ENCODE measurements at regions not wholly inside any gene's neighbourhood (a gene's known extent, or its start where the extent isn't known, plus 50 kb on each side); places are given as distances from the start of the nearest gene placed in this dataset.

GRCh38 chr6:105814745-105815536, 271.2 kb upstream of the PRDM1 start:
- H3K27ac Mint-ChIP-seq = peak overlapping the region; percentile 67
- H3K4me3 Mint-ChIP-seq = no peak overlapping the region
- H3K4me1 Mint-ChIP-seq = peaks cover 61% of the 10 kb centered on the region
- DNase-seq = peak; percentile 56
- peaks cover 4% of the 10 kb centered on the region for H3K27me3 Mint-ChIP-seq
- CTCF ChIA-PET = no interaction called here
- H3K36me3 Mint-ChIP-seq = peaks cover 2% of the 10 kb centered on the region
- H3K9me3 Mint-ChIP-seq = no peaks in the 10 kb centered on the region

- CTCF ChIA-PET = interaction anchor here (1.4 kb wide), 1 partner anchor 10 kb away, joined by 3 read pairs; no protein-coding TSS in a partner anchor
- Mint-ChIP-seq H3K4me3 (no peak overlapping the region), H3K9me3 (peaks cover 9% of the 10 kb centered on the region), H3K36me3 (peaks cover 9% of the 10 kb centered on the region), H3K27ac (peak overlapping the region; percentile 79), H3K4me1 (peaks cover 81% of the 10 kb centered on the region), H3K27me3 (peaks cover 4% of the 10 kb centered on the region)
- DNase-seq = no peak
Measured at GRCh38 chr6:105810922-105811482, 275.1 kb upstream of the PRDM1 start.

- Mint-ChIP-seq H3K27me3 (peaks cover 4% of the 10 kb centered on the region), H3K36me3 (peaks cover 9% of the 10 kb centered on the region), H3K4me1 (peaks cover 74% of the 10 kb centered on the region), H3K27ac (peak overlapping the region; percentile 79), H3K9me3 (peaks cover 9% of the 10 kb centered on the region), H3K4me3 (peak overlapping the region; percentile 16)
- DNase-seq = peak; percentile 73
- CTCF ChIA-PET = interaction anchor here (1.1 to 1.4 kb wide), 2 partner anchors 10 to 89 kb away, joined by 3 read pairs; no protein-coding TSS in a partner anchor
Measured at GRCh38 chr6:105810105-105810921, 275.8 kb upstream of the PRDM1 start.

GRCh38 chr6:105808571-105808970, 277.6 kb upstream of the PRDM1 start:
- Mint-ChIP-seq H3K27ac (no peak overlapping the region), H3K36me3 (peaks cover 9% of the 10 kb centered on the region), H3K9me3 (peaks cover 9% of the 10 kb centered on the region), H3K27me3 (peaks cover 2% of the 10 kb centered on the region), H3K4me3 (no peak overlapping the region), H3K4me1 (peaks cover 57% of the 10 kb centered on the region)
- DNase-seq = no peak
- CTCF ChIA-PET = no interaction called here

- H3K4me3 Mint-ChIP-seq = no peak overlapping the region
- peaks cover 50% of the 10 kb centered on the region for H3K4me1 Mint-ChIP-seq
- H3K27ac Mint-ChIP-seq = no peak overlapping the region
- H3K9me3 Mint-ChIP-seq = peaks cover 9% of the 10 kb centered on the region
- peaks cover 9% of the 10 kb centered on the region for H3K36me3 Mint-ChIP-seq
- no peak for DNase-seq
- CTCF ChIA-PET = no interaction called here
- H3K27me3 Mint-ChIP-seq = no peaks in the 10 kb centered on the region
Measured at GRCh38 chr6:105807905-105808304, 278.2 kb upstream of the PRDM1 start.

- CTCF ChIA-PET = no interaction called here
- no peak for DNase-seq
- Mint-ChIP-seq H3K4me3 (no peak overlapping the region), H3K36me3 (peaks cover 9% of the 10 kb centered on the region), H3K27me3 (peaks cover 6% of the 10 kb centered on the region), H3K4me1 (peaks cover 40% of the 10 kb centered on the region), H3K27ac (no peak overlapping the region), H3K9me3 (peaks cover 9% of the 10 kb centered on the region)
Measured at GRCh38 chr6:105806486-105806920, 279.6 kb upstream of the PRDM1 start.

GRCh38 chr6:105805501-105806023, 280.6 kb upstream of the PRDM1 start:
- Mint-ChIP-seq H3K4me1 (peaks cover 34% of the 10 kb centered on the region), H3K27ac (no peak overlapping the region), H3K9me3 (peaks cover 9% of the 10 kb centered on the region), H3K27me3 (peaks cover 8% of the 10 kb centered on the region), H3K36me3 (peaks cover 9% of the 10 kb centered on the region), H3K4me3 (no peak overlapping the region)
- no peak for DNase-seq
- CTCF ChIA-PET = no interaction called here

- Mint-ChIP-seq H3K27ac (no peak overlapping the region), H3K27me3 (peaks cover 8% of the 10 kb centered on the region), H3K9me3 (peaks cover 9% of the 10 kb centered on the region), H3K4me1 (peaks cover 23% of the 10 kb centered on the region), H3K36me3 (peaks cover 9% of the 10 kb centered on the region), H3K4me3 (no peak overlapping the region)
- no peak for DNase-seq
- CTCF ChIA-PET = interaction anchor here (1.7 kb wide), 1 partner anchor 9 kb away, joined by 4 read pairs; no protein-coding TSS in a partner anchor
Measured at GRCh38 chr6:105804424-105804823, 281.7 kb upstream of the PRDM1 start.

GRCh38 chr6:105804000-105804399, 282.1 kb upstream of the PRDM1 start:
- H3K36me3 Mint-ChIP-seq = peaks cover 9% of the 10 kb centered on the region
- no peak for DNase-seq
- no peak overlapping the region for H3K4me3 Mint-ChIP-seq
- no peak overlapping the region for H3K27ac Mint-ChIP-seq
- H3K4me1 Mint-ChIP-seq = peaks cover 21% of the 10 kb centered on the region
- CTCF ChIA-PET = interaction anchor here (1.7 kb wide), 1 partner anchor 9 kb away, joined by 4 read pairs; no protein-coding TSS in a partner anchor
- H3K9me3 Mint-ChIP-seq = peaks cover 9% of the 10 kb centered on the region
- peaks cover 11% of the 10 kb centered on the region for H3K27me3 Mint-ChIP-seq

- CTCF ChIA-PET = interaction anchor here (1.7 kb wide), 1 partner anchor 8 kb away, joined by 4 read pairs; no protein-coding TSS in a partner anchor
- peaks cover 17% of the 10 kb centered on the region for H3K4me1 Mint-ChIP-seq
- H3K27me3 Mint-ChIP-seq = peaks cover 12% of the 10 kb centered on the region
- no peak overlapping the region for H3K4me3 Mint-ChIP-seq
- H3K36me3 Mint-ChIP-seq = peaks cover 9% of the 10 kb centered on the region
- H3K9me3 Mint-ChIP-seq = peaks cover 9% of the 10 kb centered on the region
- DNase-seq = no peak
- no peak overlapping the region for H3K27ac Mint-ChIP-seq
Measured at GRCh38 chr6:105803442-105803841, 282.7 kb upstream of the PRDM1 start.

GRCh38 chr6:105802703-105803102, 283.4 kb upstream of the PRDM1 start:
- H3K27me3 Mint-ChIP-seq = peaks cover 12% of the 10 kb centered on the region
- no peak overlapping the region for H3K4me3 Mint-ChIP-seq
- H3K27ac Mint-ChIP-seq = no peak overlapping the region
- peaks cover 6% of the 10 kb centered on the region for H3K36me3 Mint-ChIP-seq
- CTCF ChIA-PET = no interaction called here
- DNase-seq = no peak
- peaks cover 11% of the 10 kb centered on the region for H3K4me1 Mint-ChIP-seq
- H3K9me3 Mint-ChIP-seq = peaks cover 7% of the 10 kb centered on the region

GRCh38 chr6:105800871-105801270, 285.3 kb upstream of the PRDM1 start:
- no peak for DNase-seq
- Mint-ChIP-seq H3K27ac (no peak overlapping the region), H3K36me3 (no peaks in the 10 kb centered on the region), H3K4me3 (no peak overlapping the region), H3K9me3 (no peaks in the 10 kb centered on the region), H3K27me3 (peaks cover 17% of the 10 kb centered on the region), H3K4me1 (peaks cover 5% of the 10 kb centered on the region)
- CTCF ChIA-PET = interaction anchor here (1.1 kb wide), 1 partner anchor 10 kb away, joined by 3 read pairs; no protein-coding TSS in a partner anchor

- Mint-ChIP-seq H3K27ac (no peak overlapping the region), H3K27me3 (peaks cover 17% of the 10 kb centered on the region), H3K4me3 (no peak overlapping the region), H3K9me3 (no peaks in the 10 kb centered on the region), H3K4me1 (peaks cover 5% of the 10 kb centered on the region), H3K36me3 (no peaks in the 10 kb centered on the region)
- CTCF ChIA-PET = interaction anchor here (1.1 kb wide), 1 partner anchor 11 kb away, joined by 3 read pairs; no protein-coding TSS in a partner anchor
- DNase-seq = no peak
Measured at GRCh38 chr6:105800398-105800797, 285.7 kb upstream of the PRDM1 start.

GRCh38 chr6:105799056-105799455, 287.1 kb upstream of the PRDM1 start:
- no peaks in the 10 kb centered on the region for H3K9me3 Mint-ChIP-seq
- peaks cover 15% of the 10 kb centered on the region for H3K4me1 Mint-ChIP-seq
- H3K27ac Mint-ChIP-seq = no peak overlapping the region
- CTCF ChIA-PET = no interaction called here
- DNase-seq = no peak
- H3K4me3 Mint-ChIP-seq = no peak overlapping the region
- peaks cover 17% of the 10 kb centered on the region for H3K27me3 Mint-ChIP-seq
- no peaks in the 10 kb centered on the region for H3K36me3 Mint-ChIP-seq
